Type B pancreatic cell (in vitro differentiated cells): ENCODE measurements at regions not wholly inside any gene's neighbourhood (a gene's known extent, or its start where the extent isn't known, plus 50 kb on each side); places are given as distances from the start of the nearest gene placed in this dataset.

ENCODE experiments used
- DNase-seq: peaks from one replicate; pipeline ENCODE4 v3.0.0; 2021; ENCODE audit warnings: mixed read lengths; ENCODE audit not compliant: unreplicated experiment; ENCODE audit errors: extremely low spot score
- H3K27ac Mint-ChIP-seq: 2 replicates; pipeline ENCODE4 v1.8.0; 2021; ENCODE audit warnings: mild to moderate bottlenecking, mixed read lengths
- H3K27me3 Mint-ChIP-seq: 2 replicates; pipeline ENCODE4 v1.8.0; 2021; ENCODE audit warnings: mixed read lengths
- H3K36me3 Mint-ChIP-seq: 2 replicates; pipeline ENCODE4 v1.8.0; 2021; ENCODE audit warnings: mixed read lengths
- H3K4me1 Mint-ChIP-seq: one replicate; pipeline ENCODE4 v1.8.0; 2021; ENCODE audit warnings: mixed read lengths; ENCODE audit not compliant: unreplicated experiment
- H3K4me3 Mint-ChIP-seq: 2 replicates; pipeline ENCODE4 v1.8.0; 2021; ENCODE audit warnings: mild to moderate bottlenecking, mixed read lengths
- H3K9me3 Mint-ChIP-seq: 2 replicates; pipeline ENCODE4 v1.8.0; 2021; ENCODE audit warnings: mixed read lengths
- CTCF ChIP-seq: fragments of 200-600 bp; sonication (generic); conservative IDR thresholded peaks from 2 replicates; pipeline ENCODE4 v1.5.0; 2021; ENCODE audit warnings: antibody characterized with exemption, mild to moderate bottlenecking

- no peak overlapping the region for H3K4me3 Mint-ChIP-seq
- H3K9me3 Mint-ChIP-seq: no peaks in the 10 kb centered on the region
- no peaks in the 10 kb centered on the region for H3K36me3 Mint-ChIP-seq
- peaks cover 13% of the 10 kb centered on the region for H3K4me1 Mint-ChIP-seq
- no peak overlapping the region for H3K27ac Mint-ChIP-seq
- DNase-seq: no peak
- H3K27me3 Mint-ChIP-seq: peaks cover 6% of the 10 kb centered on the region
- TF ChIP-seq CTCF: no peak
These were observed 99.0 kb upstream of the WLS start for GRCh38 chr1:68331117-68331865.

GRCh38 chr1:68330391-68330790 is 98.1 kb upstream of the WLS start:
- Mint-ChIP-seq H3K27ac (no peak overlapping the region), H3K9me3 (peaks cover 3% of the 10 kb centered on the region), H3K4me3 (no peak overlapping the region), H3K4me1 (peaks cover 13% of the 10 kb centered on the region), H3K36me3 (no peaks in the 10 kb centered on the region), H3K27me3 (peaks cover 6% of the 10 kb centered on the region)
- DNase-seq: no peak
- TF ChIP-seq CTCF: no peak

GRCh38 chr1:68329096-68329835 is 96.9 kb upstream of the WLS start:
- H3K27me3 Mint-ChIP-seq: peaks cover 6% of the 10 kb centered on the region
- DNase-seq: no peak
- no peaks in the 10 kb centered on the region for H3K36me3 Mint-ChIP-seq
- peaks cover 3% of the 10 kb centered on the region for H3K9me3 Mint-ChIP-seq
- no peak overlapping the region for H3K4me3 Mint-ChIP-seq
- peaks cover 13% of the 10 kb centered on the region for H3K4me1 Mint-ChIP-seq
- no peak overlapping the region for H3K27ac Mint-ChIP-seq
- TF ChIP-seq CTCF: no peak

- DNase-seq: no peak
- Mint-ChIP-seq H3K27ac (no peak overlapping the region), H3K36me3 (no peaks in the 10 kb centered on the region), H3K4me1 (peaks cover 15% of the 10 kb centered on the region), H3K4me3 (no peak overlapping the region), H3K27me3 (peaks cover 6% of the 10 kb centered on the region), H3K9me3 (peaks cover 3% of the 10 kb centered on the region)
- TF ChIP-seq CTCF: no peak
These were observed 96.2 kb upstream of the WLS start for GRCh38 chr1:68328490-68328889.

GRCh38 chr1:68327414-68327813 is 95.1 kb upstream of the WLS start:
- DNase-seq: no peak
- H3K4me3 Mint-ChIP-seq: no peak overlapping the region
- H3K9me3 Mint-ChIP-seq: peaks cover 3% of the 10 kb centered on the region
- H3K4me1 Mint-ChIP-seq: peaks cover 22% of the 10 kb centered on the region
- H3K27ac Mint-ChIP-seq: no peak overlapping the region
- TF ChIP-seq CTCF: no peak
- peaks cover 6% of the 10 kb centered on the region for H3K27me3 Mint-ChIP-seq
- H3K36me3 Mint-ChIP-seq: no peaks in the 10 kb centered on the region
